DOHH2 (cell line): ENCODE measurements at regions not wholly inside any gene's neighbourhood (a gene's known extent, or its start where the extent isn't known, plus 50 kb on each side); places are given as distances from the start of the nearest gene placed in this dataset.

Experiments
- CTCF ChIP-seq: fragments of 200-600 bp; sonication (generic); IDR thresholded peaks from one replicate; pipeline ENCODE4 v1.5.1; 2014; ENCODE audit warnings: antibody characterized with exemption, mild to moderate bottlenecking, low read depth, low read length; ENCODE audit not compliant: poor library complexity, severe bottlenecking
- EZH2phosphoT487 ChIP-seq: fragments of 200-600 bp; sonication (generic); IDR thresholded peaks from 2 replicates; pipeline ENCODE4 v1.6.1; 2017; ENCODE audit warnings: borderline replicate concordance, mild to moderate bottlenecking, antibody characterized with exemption, low read length, moderate library complexity, mixed read lengths

GRCh38 chr4:111837761-111838160 is 307.5 kb upstream of the FAM241A start:
- TF ChIP-seq CTCF (no peak), EZH2phosphoT487 (no peak)
